ENCODE measurements at regions not wholly inside any gene's neighbourhood (a gene's known extent, or its start where the extent isn't known, plus 50 kb on each side); places are given as distances from the start of the nearest gene placed in this dataset.
A peak's percentile ranks its signal among the peaks of the same experiment; 100 is the strongest.

DNA sequence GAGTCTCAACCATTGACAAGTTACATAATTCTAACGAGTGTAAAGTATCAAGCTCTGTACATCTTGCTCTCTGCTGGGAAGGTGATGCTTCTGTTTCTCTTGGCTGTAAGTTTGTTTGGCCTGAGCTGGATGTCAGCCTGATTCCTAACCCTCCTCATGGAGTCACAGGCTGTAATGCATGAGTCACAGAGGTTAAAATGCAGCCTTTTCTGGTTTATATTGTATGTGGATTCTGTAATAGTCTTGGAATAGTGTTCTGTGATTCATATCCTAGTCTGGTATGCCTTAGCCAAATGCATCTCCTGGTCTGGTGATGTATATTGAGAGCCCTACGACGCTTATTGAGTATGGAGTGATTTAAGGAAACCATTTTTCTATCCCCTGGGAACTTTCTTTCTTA is 104.5 kb upstream of the FRMD6 start (continued):
- TF ChIP-seq, protein P1, sequence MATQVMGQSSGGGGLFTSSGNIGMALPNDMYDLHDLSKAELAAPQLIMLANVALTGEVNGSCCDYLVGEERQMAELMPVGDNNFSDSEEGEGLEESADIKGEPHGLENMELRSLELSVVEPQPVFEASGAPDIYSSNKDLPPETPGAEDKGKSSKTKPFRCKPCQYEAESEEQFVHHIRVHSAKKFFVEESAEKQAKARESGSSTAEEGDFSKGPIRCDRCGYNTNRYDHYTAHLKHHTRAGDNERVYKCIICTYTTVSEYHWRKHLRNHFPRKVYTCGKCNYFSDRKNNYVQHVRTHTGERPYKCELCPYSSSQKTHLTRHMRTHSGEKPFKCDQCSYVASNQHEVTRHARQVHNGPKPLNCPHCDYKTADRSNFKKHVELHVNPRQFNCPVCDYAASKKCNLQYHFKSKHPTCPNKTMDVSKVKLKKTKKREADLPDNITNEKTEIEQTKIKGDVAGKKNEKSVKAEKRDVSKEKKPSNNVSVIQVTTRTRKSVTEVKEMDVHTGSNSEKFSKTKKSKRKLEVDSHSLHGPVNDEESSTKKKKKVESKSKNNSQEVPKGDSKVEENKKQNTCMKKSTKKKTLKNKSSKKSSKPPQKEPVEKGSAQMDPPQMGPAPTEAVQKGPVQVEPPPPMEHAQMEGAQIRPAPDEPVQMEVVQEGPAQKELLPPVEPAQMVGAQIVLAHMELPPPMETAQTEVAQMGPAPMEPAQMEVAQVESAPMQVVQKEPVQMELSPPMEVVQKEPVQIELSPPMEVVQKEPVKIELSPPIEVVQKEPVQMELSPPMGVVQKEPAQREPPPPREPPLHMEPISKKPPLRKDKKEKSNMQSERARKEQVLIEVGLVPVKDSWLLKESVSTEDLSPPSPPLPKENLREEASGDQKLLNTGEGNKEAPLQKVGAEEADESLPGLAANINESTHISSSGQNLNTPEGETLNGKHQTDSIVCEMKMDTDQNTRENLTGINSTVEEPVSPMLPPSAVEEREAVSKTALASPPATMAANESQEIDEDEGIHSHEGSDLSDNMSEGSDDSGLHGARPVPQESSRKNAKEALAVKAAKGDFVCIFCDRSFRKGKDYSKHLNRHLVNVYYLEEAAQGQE (IDR thresholded peaks at IDR 0.05; ENCODE audit: low read depth, low read length) = peak; percentile 72
- TF ChIP-seq, protein P2, sequence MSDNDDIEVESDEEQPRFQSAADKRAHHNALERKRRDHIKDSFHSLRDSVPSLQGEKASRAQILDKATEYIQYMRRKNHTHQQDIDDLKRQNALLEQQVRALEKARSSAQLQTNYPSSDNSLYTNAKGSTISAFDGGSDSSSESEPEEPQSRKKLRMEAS (IDR thresholded peaks at IDR 0.05; ENCODE audit: low read depth) = peak; percentile 41; the same call in 1 of the 2 replicates
- peak; percentile 21; the same call in 1 of the 2 replicates for TF ChIP-seq SMC3 (IDR thresholded peaks at IDR 0.05; ENCODE audit: low read depth, low read length)
- no peak; the same call in 1 of the 2 replicates for TF ChIP-seq GABPA (IDR thresholded peaks at IDR 0.05; ENCODE audit: low read depth)
- TF ChIP-seq RAD21 (IDR thresholded peaks at IDR 0.05; ENCODE audit: low read length) = peak; percentile 11; the same call in 1 of the 2 replicates
- TF ChIP-seq SIN3A (IDR thresholded peaks at IDR 0.05; ENCODE audit: borderline replicate concordance, low read depth, low read length) = peak; percentile 78; the same call in 1 of the 2 replicates
- TF ChIP-seq RCOR1 (IDR thresholded peaks at IDR 0.05; ENCODE audit: low read length) = no peak
- TF ChIP-seq FOXJ3 (CRISPR knock-in tag; IDR thresholded peaks at IDR 0.05) = no peak
- TF ChIP-seq, protein P3, sequence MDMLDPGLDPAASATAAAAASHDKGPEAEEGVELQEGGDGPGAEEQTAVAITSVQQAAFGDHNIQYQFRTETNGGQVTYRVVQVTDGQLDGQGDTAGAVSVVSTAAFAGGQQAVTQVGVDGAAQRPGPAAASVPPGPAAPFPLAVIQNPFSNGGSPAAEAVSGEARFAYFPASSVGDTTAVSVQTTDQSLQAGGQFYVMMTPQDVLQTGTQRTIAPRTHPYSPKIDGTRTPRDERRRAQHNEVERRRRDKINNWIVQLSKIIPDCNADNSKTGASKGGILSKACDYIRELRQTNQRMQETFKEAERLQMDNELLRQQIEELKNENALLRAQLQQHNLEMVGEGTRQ (IDR thresholded peaks at IDR 0.05; ENCODE audit: borderline replicate concordance, low read depth, low read length) = no peak
- peak; percentile 99 for TF ChIP-seq NFIC (IDR thresholded peaks at IDR 0.05; ENCODE audit: borderline replicate concordance)
- TF ChIP-seq EP300 (IDR thresholded peaks at IDR 0.05; ENCODE audit: borderline replicate concordance in 1 of 2, low read depth in 1 of 2, low read length in 1 of 2) = peak; percentile 84 to 99
- TF ChIP-seq GATA2 (CRISPR knock-in tag; IDR thresholded peaks at IDR 0.05) = no peak
- TF ChIP-seq TAF1 (IDR thresholded peaks at IDR 0.05; ENCODE audit: borderline replicate concordance, low read depth, low read length) = peak; percentile 62; the same call in 1 of the 2 replicates
- peak; percentile 93 for TF ChIP-seq FOXM1 (IDR thresholded peaks at IDR 0.05; ENCODE audit: low read depth)
- TF ChIP-seq, protein P4, sequence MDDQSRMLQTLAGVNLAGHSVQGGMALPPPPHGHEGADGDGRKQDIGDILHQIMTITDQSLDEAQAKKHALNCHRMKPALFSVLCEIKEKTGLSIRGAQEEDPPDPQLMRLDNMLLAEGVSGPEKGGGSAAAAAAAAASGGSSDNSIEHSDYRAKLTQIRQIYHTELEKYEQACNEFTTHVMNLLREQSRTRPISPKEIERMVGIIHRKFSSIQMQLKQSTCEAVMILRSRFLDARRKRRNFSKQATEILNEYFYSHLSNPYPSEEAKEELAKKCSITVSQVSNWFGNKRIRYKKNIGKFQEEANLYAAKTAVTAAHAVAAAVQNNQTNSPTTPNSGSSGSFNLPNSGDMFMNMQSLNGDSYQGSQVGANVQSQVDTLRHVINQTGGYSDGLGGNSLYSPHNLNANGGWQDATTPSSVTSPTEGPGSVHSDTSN (IDR thresholded peaks at IDR 0.05) = peak; percentile 96
- TF ChIP-seq EZH2phosphoT487 (IDR thresholded peaks at IDR 0.05; ENCODE audit: borderline replicate concordance, low read depth) = no peak
- TF ChIP-seq TEAD4 (IDR thresholded peaks at IDR 0.05; ENCODE audit: borderline replicate concordance, insufficient read depth) = peak; percentile 92

Data from SK-N-SH (cell line).